Naive thymus-derived CD8-positive, alpha-beta T cell (primary cell): ENCODE measurements at regions not wholly inside any gene's neighbourhood (a gene's known extent, or its start where the extent isn't known, plus 50 kb on each side); places are given as distances from the start of the nearest gene placed in this dataset.

Source experiments
- ATAC-seq, 2 donors: fragments of 150-1000 bp; cut with Tn5 transposase in 1 of 2; sonication (Bioruptor Pico), chemical (Tn5 transposase) in 1 of 2; 1 replicate in 1 of 2; 2 replicates in 1 of 2; pipeline ENCODE4 v1.10.0; 2021; ENCODE audit warnings: mild to moderate bottlenecking in 2 of 2, moderate library complexity in 2 of 2
- POLR2A ChIA-PET: fragments of 350-600 bp; sonication (Branson Sonifier 250); formaldehyde crosslinking; loops from one replicate; lab custom pipeline; 2021; ENCODE audit warnings: antibody characterized with exemption; lab: Charles Lee
- DNase-seq, 10 donors: peaks; one replicate each; pipeline versions ENCODE4 v3.0.0 to v3.0.0-alpha.2; 2020 to 2022
- H3K27ac Mint-ChIP-seq, 10 donors: one replicate each; pipeline ENCODE4 v1.8.0; 2020 to 2022; ENCODE audit warnings: mild to moderate bottlenecking in 10 of 10, mixed read lengths in 10 of 10, moderate library complexity in 4 of 10, inconsistent platforms in 1 of 10
- H3K27me3 Mint-ChIP-seq, 5 donors: one replicate each; pipeline ENCODE4 v1.8.0; 2021 to 2022; ENCODE audit warnings: mixed read lengths in 5 of 5
- H3K36me3 Mint-ChIP-seq, 3 donors: one replicate each; pipeline ENCODE4 v1.8.0; 2020 to 2022; ENCODE audit warnings: mixed read lengths in 3 of 3, mild to moderate bottlenecking in 2 of 3, inconsistent platforms in 1 of 3
- H3K4me1 Mint-ChIP-seq, 4 donors: one replicate each; pipeline ENCODE4 v1.8.0; 2021 to 2022; ENCODE audit warnings: mixed read lengths in 4 of 4
- H3K4me3 Mint-ChIP-seq, 10 donors: one replicate each; pipeline ENCODE4 v1.8.0; 2020 to 2022; ENCODE audit warnings: mild to moderate bottlenecking in 10 of 10, mixed read lengths in 10 of 10, moderate library complexity in 6 of 10, inconsistent platforms in 1 of 10
- H3K9me3 Mint-ChIP-seq, 9 donors: one replicate each; pipeline ENCODE4 v1.8.0; 2020 to 2022; ENCODE audit warnings: mixed read lengths in 9 of 9, mild to moderate bottlenecking in 3 of 9, inconsistent platforms in 1 of 9, moderate library complexity in 1 of 9

DNA sequence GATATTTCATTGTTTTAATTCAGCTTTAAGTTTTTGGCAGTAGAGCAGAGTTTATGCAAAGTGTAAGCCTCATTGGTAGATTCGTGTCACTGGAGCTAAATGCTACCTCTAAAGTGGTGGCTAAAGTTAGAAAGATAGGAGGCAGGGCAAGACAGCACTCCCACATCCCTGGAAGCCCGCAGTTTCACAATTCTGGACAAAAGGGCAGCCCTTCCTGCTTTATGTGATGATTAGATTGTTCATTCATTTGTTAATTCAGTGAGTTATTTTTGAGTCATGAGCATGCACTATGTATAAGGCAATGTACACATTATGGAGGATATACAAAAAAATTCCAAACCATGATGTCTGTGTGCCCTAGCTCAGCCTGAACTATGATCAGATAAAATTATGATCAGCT, 52.1 kb upstream of the EIF3M start:
- Mint-ChIP-seq H3K36me3 (no peaks in the 10 kb centered on the region), H3K9me3 (no peaks in the 10 kb centered on the region), H3K4me1 (no peaks in the 10 kb centered on the region), H3K27ac (no peak overlapping the region), H3K4me3 (no peak overlapping the region), H3K27me3 (peaks cover 0 to 5% (median 4%) of the 10 kb centered on the region in 5 donors)
- POLR2A ChIA-PET, result interaction anchor here (0.6 kb wide), 1 partner anchor 53 kb away, joined by 5 read pairs; no protein-coding TSS in a partner anchor
- ATAC-seq (no peak), DNase-seq (no peak)

DNA sequence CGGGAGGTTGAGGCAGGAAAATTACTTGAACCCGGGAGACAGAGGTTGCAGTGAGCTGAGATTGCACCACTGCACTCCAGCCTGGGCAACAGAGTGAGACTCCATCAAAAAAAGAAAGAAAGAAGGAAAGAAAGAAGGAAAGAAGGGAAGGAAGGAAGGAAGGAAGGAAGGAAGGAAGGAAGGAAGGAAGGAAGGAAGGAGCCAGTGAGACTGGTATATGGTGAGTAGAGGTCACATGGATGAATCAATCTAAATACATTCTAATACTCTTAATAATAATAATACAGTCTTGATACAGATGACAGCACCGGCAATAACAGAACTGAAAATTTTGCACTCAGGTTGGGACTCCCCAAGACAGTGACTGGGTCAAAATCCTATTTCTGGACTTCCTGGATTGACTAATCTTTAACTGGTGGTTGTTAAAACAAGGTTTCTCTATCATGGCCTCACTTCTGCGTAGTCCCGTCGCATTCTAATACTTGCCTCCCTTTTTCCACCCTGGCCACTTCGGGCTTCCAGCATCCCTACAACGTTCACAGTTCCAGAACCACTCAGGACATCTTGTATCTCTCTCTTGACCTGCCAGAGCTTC, 53.5 kb upstream of the EIF3M start:
- POLR2A ChIA-PET, result no interaction called here
- no peaks in the 10 kb centered on the region for H3K36me3 Mint-ChIP-seq
- ATAC-seq (no peak), DNase-seq (no peak)
- H3K27ac Mint-ChIP-seq, result no peak overlapping the region
- H3K9me3 Mint-ChIP-seq, result no peaks in the 10 kb centered on the region
- H3K4me1 Mint-ChIP-seq, result no peaks in the 10 kb centered on the region
- H3K4me3 Mint-ChIP-seq, result no peak overlapping the region
- H3K27me3 Mint-ChIP-seq, result peaks cover 0 to 5% (median 5%) of the 10 kb centered on the region in 5 donors

DNA sequence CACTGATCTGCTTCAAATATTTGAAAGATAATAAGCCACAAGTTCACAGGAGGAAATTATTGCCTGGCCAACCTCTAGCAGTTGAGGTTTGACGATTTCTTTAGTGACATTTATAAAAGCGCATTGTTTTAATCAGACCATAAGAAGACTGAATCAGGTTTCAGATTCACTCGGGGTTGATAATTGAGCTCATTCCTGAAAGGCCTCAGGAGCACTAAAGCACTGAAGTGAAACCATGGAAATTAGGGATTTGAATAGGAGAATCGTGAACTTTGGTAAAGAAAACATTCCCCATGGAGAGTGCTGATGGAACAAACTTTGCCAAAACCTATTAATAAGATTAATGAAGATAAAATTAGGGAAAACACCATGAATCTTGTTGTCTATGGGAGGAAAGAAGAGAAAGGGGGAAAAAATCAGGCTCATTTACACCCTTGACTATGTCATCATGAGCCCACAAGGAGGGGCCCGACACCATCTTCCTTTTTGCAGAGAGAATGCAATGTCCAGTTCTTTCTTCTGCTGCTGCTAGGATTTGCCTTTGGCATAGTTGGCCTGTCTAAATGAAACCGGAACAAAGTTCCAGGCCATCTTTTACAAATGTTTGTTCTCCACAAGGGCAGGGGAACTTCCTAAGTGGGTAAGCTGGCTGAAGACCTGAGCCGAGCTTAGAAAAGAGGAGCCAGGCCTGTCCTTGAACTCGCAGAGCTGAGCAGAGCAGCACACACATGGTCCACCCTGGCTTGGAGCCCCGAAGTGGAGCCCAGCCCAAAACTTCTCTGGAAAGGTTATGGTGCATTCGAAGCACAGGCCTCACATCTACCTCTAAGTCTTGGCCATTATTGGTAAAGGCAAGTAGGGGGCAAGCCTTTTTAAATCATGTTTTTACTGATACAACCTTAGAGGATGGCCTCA, 56.1 kb upstream of the EIF3M start:
- H3K27me3 Mint-ChIP-seq, result peaks cover 0 to 5% (median 4%) of the 10 kb centered on the region in 5 donors
- H3K36me3 Mint-ChIP-seq, result no peaks in the 10 kb centered on the region
- no peak overlapping the region for H3K27ac Mint-ChIP-seq

DNA sequence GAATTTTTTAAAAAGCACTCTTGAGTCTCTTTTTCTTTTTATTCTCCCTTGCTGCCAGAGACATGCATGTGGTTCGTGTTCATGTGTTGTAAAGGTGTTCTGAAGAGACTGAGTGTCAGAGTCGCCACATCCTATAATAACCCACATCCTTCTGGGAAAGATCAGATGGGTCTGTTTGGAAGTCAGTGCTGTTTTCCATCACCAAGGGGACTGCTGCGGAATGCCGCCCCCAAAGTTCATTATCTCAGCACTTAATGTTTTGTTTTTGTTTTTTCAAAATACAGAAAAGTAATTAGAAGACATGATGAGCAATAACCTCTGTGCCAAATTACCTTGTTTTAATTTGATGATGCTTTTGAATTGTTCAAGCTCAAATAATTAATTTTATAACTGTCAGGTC, 56.9 kb upstream of the EIF3M start:
- no peak overlapping the region for H3K4me3 Mint-ChIP-seq
- H3K27ac Mint-ChIP-seq, result no peak overlapping the region
- H3K9me3 Mint-ChIP-seq, result peaks cover 0 to 5% (median 0%) of the 10 kb centered on the region in 9 donors
- POLR2A ChIA-PET, result no interaction called here
- peaks cover 0 to 5% (median 2%) of the 10 kb centered on the region in 5 donors for H3K27me3 Mint-ChIP-seq
- no peaks in the 10 kb centered on the region for H3K36me3 Mint-ChIP-seq
- no peaks in the 10 kb centered on the region for H3K4me1 Mint-ChIP-seq
- no peak for ATAC-seq
- DNase-seq, result no peak

More for the DNA sequence above, 56.1 kb upstream of the EIF3M start:
- no peak for ATAC-seq
- no peak for DNase-seq
- Mint-ChIP-seq H3K4me1 (no peaks in the 10 kb centered on the region), H3K9me3 (peaks cover 0 to 5% (median 0%) of the 10 kb centered on the region in 9 donors), H3K4me3 (no peak overlapping the region)
- POLR2A ChIA-PET, result no interaction called here

DNA sequence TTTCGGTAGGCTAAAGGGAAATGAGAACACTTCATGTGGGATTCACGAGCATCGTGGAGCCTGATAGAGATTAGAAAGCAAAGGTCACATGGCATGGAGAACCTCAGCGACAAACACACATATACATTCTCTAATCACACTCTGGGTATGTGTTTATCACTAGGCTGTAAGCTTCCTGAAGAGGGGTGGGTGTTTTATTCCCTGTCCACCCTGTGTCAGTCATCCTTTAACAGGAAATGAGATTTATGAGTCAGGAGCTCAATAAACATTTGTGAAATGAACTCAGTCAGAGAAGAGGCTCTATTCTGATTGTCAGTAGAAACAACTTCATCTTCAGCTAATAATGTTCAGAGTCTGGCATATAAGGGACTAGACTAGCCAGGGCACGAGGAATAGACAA, 71.7 kb upstream of the EIF3M start:
- Mint-ChIP-seq H3K27me3 (peaks cover 8 to 17% (median 12%) of the 10 kb centered on the region in 5 donors), H3K4me1 (peaks cover 0 to 2% (median 0%) of the 10 kb centered on the region in 4 donors), H3K4me3 (no peak overlapping the region), H3K9me3 (peaks cover 0 to 6% (median 0%) of the 10 kb centered on the region in 9 donors), H3K36me3 (peaks cover 0 to 3% (median 1%) of the 10 kb centered on the region in 3 donors), H3K27ac (no peak overlapping the region)
- no peak for DNase-seq
- POLR2A ChIA-PET, result no interaction called here
- no peak for ATAC-seq

DNA sequence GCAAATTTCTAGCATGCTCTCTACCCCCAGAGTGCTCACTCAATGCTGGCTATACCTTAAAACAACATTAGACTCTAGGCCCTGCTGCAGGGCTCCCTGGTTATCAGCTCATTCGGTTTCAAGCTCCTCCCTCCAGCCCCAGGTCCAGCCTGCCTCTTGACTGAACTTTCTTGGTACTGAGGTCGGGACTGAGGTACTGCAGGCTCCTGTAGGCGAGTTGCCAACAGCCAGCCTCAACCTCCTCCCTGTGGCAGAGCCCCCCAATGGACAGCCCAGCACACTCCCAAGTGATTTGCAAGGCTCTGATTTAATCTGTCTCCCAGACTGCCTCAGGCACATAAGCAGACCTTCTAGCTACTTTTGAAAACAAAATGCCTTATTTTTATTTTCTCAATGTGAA, 73.6 kb upstream of the EIF3M start:
- Mint-ChIP-seq H3K4me1 (peaks cover 0 to 2% (median 0%) of the 10 kb centered on the region in 4 donors), H3K9me3 (no peaks in the 10 kb centered on the region), H3K4me3 (no peak overlapping the region), H3K27ac (no peak overlapping the region), H3K27me3 (peaks cover 6 to 17% (median 10%) of the 10 kb centered on the region in 5 donors), H3K36me3 (no peaks in the 10 kb centered on the region)
- no peak for DNase-seq
- no peak for ATAC-seq
- POLR2A ChIA-PET, result no interaction called here

DNA sequence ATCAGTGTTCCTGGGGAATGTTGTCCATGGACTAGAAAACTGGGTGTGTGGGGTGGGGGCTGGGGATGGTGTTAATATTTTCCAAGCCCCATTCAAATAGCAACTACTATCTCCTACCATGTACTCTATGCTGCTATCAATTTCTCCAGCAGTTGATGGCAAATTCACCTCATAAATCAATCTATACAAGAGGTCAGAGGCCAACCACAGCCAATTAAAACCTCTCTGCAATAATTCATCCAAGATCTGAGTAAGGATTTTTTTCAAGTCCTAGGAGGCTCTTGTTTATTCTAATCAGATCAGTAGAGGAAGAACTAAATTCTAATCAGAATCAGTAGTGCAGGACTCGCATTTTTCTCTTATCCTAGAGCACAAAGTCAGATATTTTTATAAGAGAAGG, 73.4 kb upstream of the WT1 start:
- DNase-seq (no peak), ATAC-seq (no peak)
- POLR2A ChIA-PET, result no interaction called here
- Mint-ChIP-seq H3K36me3 (no peaks in the 10 kb centered on the region), H3K9me3 (no peaks in the 10 kb centered on the region), H3K4me3 (no peak overlapping the region), H3K27ac (no peak overlapping the region), H3K27me3 (peaks cover 6 to 17% (median 10%) of the 10 kb centered on the region in 5 donors), H3K4me1 (peaks cover 0 to 2% (median 0%) of the 10 kb centered on the region in 4 donors)

DNA sequence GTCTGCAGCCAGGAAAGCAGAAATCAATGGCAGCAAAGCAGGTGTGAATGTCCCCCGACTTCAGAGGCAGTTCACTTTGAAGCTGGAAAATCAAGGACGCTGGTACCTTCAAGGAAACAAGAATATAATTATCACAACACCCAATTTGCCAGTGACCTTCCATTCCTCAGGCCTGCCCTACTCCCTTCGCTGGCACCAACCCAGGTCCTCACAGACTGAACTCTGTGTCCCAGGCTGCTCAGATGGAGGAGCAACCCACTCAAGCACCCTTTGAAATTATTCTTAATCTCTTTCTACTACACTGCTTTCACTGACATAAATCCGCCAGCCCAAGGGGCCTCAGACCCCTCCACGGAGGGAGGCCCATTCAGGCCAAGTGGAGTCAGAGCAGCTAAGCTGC, 64.7 kb upstream of the WT1 start:
- no peak for ATAC-seq
- no peak for DNase-seq
- peaks cover 0 to 1% (median 0%) of the 10 kb centered on the region in 4 donors for H3K4me1 Mint-ChIP-seq
- H3K27me3 Mint-ChIP-seq, result peaks cover 0 to 4% (median 0%) of the 10 kb centered on the region in 5 donors
- H3K4me3 Mint-ChIP-seq, result no peak overlapping the region
- H3K9me3 Mint-ChIP-seq, result no peaks in the 10 kb centered on the region
- H3K36me3 Mint-ChIP-seq, result no peaks in the 10 kb centered on the region
- H3K27ac Mint-ChIP-seq, result no peak overlapping the region
- POLR2A ChIA-PET, result no interaction called here

DNA sequence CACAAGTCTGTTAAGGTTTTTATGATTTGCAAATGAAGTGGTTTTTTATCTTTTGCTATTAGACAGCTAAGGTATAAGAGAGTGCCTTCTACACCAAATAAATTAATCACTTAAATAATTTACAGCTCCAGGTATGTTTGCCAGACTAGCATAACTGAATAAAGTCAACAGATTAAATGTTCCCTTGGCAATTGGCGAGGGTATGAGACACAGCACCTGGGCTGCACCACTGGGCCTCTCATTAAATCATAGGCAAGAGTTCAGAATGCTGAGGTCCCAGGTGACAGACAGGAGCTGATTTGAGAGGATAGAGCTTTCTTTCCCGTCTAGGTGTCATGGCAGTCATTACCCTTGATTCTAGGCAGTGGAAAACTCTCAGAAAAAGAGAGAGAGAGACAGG, 62.6 kb upstream of the WT1 start:
- ATAC-seq (no peak), DNase-seq (no peak)
- Mint-ChIP-seq H3K9me3 (no peaks in the 10 kb centered on the region), H3K4me3 (no peak overlapping the region), H3K36me3 (no peaks in the 10 kb centered on the region), H3K27ac (no peak overlapping the region), H3K27me3 (peaks cover 0 to 4% (median 0%) of the 10 kb centered on the region in 5 donors), H3K4me1 (no peaks in the 10 kb centered on the region)
- POLR2A ChIA-PET, result no interaction called here

DNA sequence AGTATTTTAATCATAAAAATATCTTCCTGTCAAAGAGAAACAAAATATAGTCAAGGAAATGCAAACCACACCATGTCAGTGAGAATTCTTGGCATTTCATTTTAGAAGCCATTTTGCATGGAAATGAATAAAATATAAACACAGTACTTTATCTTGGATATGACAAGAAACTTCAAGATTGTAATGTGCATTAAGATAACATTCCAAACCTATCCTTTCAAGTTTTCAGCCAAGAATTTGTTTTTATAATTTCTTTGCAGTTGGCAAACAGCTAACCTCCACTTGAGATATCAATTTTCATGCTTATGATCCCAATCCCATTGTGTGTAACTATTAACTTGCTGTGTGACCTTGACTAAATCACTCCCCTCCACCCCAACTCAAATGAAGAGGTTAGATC, 59.3 kb upstream of the WT1 start:
- H3K9me3 Mint-ChIP-seq, result no peaks in the 10 kb centered on the region
- POLR2A ChIA-PET, result no interaction called here
- H3K4me1 Mint-ChIP-seq, result no peaks in the 10 kb centered on the region
- H3K27me3 Mint-ChIP-seq, result peaks cover 0 to 2% (median 0%) of the 10 kb centered on the region in 5 donors
- no peak overlapping the region for H3K27ac Mint-ChIP-seq
- ATAC-seq, result no peak
- no peak for DNase-seq
- no peaks in the 10 kb centered on the region for H3K36me3 Mint-ChIP-seq
- no peak overlapping the region for H3K4me3 Mint-ChIP-seq

DNA sequence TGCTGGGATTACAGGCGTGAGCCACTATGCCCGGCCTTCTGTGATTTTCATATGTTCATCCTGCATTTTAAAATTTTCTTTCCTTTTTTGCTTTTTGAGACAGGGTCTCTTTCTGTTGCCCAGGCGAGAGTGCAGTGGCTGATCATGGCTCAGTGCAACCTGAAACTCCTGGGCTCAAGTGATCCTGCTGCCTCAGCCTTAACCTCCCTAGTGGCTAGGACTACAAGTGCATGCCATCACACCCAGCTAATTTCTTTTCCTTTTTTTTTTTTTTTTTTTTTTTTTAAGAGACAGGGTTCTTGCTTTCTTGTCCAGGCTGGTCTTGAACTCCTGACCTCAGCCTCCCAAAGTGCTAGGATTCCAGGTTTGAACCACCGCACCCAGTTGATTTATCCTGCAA, 54.1 kb upstream of the WT1 start:
- Mint-ChIP-seq H3K9me3 (no peaks in the 10 kb centered on the region), H3K27ac (no peak overlapping the region), H3K27me3 (peaks cover 0 to 3% (median 0%) of the 10 kb centered on the region in 5 donors), H3K4me3 (no peak overlapping the region), H3K4me1 (no peaks in the 10 kb centered on the region), H3K36me3 (no peaks in the 10 kb centered on the region)
- DNase-seq (no peak), ATAC-seq (no peak)
- POLR2A ChIA-PET, result no interaction called here

DNA sequence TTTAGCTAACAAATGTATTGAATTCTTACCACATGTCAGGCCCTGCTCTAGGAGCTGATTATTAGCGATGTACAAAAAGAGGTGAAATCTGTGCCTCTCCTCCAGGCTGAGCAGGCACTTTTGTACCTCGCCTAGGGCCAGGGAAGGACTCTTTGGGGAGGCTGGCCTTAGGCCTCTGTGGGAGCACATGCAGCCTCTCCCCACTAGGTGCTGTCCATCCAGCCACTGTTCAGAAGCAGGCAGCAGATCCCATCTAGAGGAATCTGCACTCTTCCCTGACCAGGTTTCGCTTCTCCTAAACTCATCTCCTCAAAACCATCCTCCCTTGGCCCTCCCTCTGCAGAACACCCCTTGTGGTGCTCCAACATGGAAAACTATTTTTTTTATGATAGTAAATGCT, 51.9 kb upstream of the WT1 start:
- Mint-ChIP-seq H3K27me3 (peaks cover 0 to 3% (median 0%) of the 10 kb centered on the region in 5 donors), H3K4me3 (no peak overlapping the region), H3K9me3 (no peaks in the 10 kb centered on the region), H3K4me1 (no peaks in the 10 kb centered on the region), H3K36me3 (no peaks in the 10 kb centered on the region), H3K27ac (no peak overlapping the region)
- no peak for DNase-seq
- ATAC-seq, result no peak
- POLR2A ChIA-PET, result interaction anchor here (0.6 kb wide), 1 partner anchor 10 kb away, joined by 3 read pairs; no protein-coding TSS in a partner anchor

DNA sequence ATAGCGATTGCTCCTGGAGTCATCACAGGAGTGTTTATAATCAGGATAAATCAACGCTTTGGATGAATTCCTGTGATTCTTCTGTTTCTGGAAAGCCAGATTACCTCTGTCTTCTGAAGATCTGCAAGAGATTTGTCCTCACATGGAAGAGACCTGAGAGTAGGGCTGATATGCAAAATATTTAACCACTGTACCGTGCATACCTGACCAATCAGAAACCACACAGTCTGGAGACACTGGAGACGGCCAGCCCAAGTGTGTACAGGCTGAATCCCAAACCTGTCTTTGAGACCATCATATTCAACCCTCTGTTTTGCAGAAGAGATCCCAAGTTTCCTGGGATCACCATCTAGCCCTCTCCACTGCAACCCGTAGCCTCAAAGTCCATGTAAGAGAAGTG, 50.4 kb upstream of the WT1 start:
- no peak overlapping the region for H3K27ac Mint-ChIP-seq
- DNase-seq (no peak), ATAC-seq (no peak)
- POLR2A ChIA-PET, result no interaction called here
- H3K9me3 Mint-ChIP-seq, result no peaks in the 10 kb centered on the region
- H3K4me3 Mint-ChIP-seq, result no peak overlapping the region
- H3K27me3 Mint-ChIP-seq, result peaks cover 0 to 11% (median 2%) of the 10 kb centered on the region in 5 donors
- H3K4me1 Mint-ChIP-seq, result no peaks in the 10 kb centered on the region
- H3K36me3 Mint-ChIP-seq, result no peaks in the 10 kb centered on the region
